Heart left ventricle (tissue), 16 donors: ENCODE measurements at regions not wholly inside any gene's neighbourhood (a gene's known extent, or its start where the extent isn't known, plus 50 kb on each side); places are given as distances from the start of the nearest gene placed in this dataset.
A peak's percentile ranks its signal among the peaks of the same experiment; 100 is the strongest.

ENCODE experiments used
- ATAC-seq, 4 donors: fragments of 200-7000 bp; cut with Tn5 transposase; one replicate each; pipeline ENCODE4 v1.9.1; 2020 to 2022; ENCODE audit warnings: moderate library complexity in 4 of 4, mild to moderate bottlenecking in 3 of 4, moderate number of reproducible peaks in 1 of 4
- DNase-seq, 5 donors: peaks; one replicate each; pipeline ENCODE4 v3.0.0-alpha.2; 2020
- H3K27ac ChIP-seq, 12 donors: fragments of 200-600 bp; sonication (generic) in 4 of 12; one replicate each; pipeline versions ENCODE4 v1.5.0 to v1.8.0; 2016 to 2022; ENCODE audit warnings: mild to moderate bottlenecking in 2 of 12
- H3K27me3 ChIP-seq, 9 donors: fragments of 200-600 bp; sonication (generic) in 2 of 9; one replicate each; pipeline versions ENCODE4 v1.5.1 to v1.8.0; 2016 to 2022; ENCODE audit warnings: mild to moderate bottlenecking in 3 of 9
- H3K36me3 ChIP-seq, 9 donors: fragments of 200-600 bp; sonication (generic) in 2 of 9; one replicate each; pipeline versions ENCODE4 v1.5.0 to v1.8.0; 2018 to 2022; ENCODE audit warnings: mild to moderate bottlenecking in 2 of 9
- H3K4me1 ChIP-seq, 12 donors: fragments of 200-600 bp; sonication (generic) in 4 of 12; one replicate each; pipeline versions ENCODE4 v1.5.0 to v1.8.0; 2016 to 2022; ENCODE audit warnings: mild to moderate bottlenecking in 3 of 12
- H3K4me3 ChIP-seq, 12 donors: fragments of 200-600 bp; sonication (generic) in 4 of 12; one replicate each; pipeline versions ENCODE4 v1.5.0 to v1.8.0; 2017 to 2022; ENCODE audit warnings: mild to moderate bottlenecking in 9 of 12, moderate library complexity in 4 of 12
- H3K9me3 ChIP-seq, 12 donors: fragments of 200-600 bp; sonication (generic) in 4 of 12; one replicate each; pipeline versions ENCODE4 v1.5.0 to v1.8.0; 2016 to 2022; ENCODE audit warnings: mild to moderate bottlenecking in 1 of 12
- CTCF ChIP-seq, 12 donors: fragments of 200-600 bp; sonication (generic) in 4 of 12; IDR thresholded peaks; one replicate each; pipeline versions ENCODE4 v1.5.0 to v1.8.0; 2018 to 2022; ENCODE audit warnings: antibody characterized with exemption in 12 of 12, mild to moderate bottlenecking in 5 of 12
- POLR2A ChIP-seq, 2 donors: fragments of 450-650 bp; IDR thresholded peaks; one replicate each; pipeline ENCODE4 v1.6.1; 2017; ENCODE audit warnings: antibody characterized with exemption in 2 of 2, mild to moderate bottlenecking in 2 of 2, moderate library complexity in 2 of 2
- WGBS, 4 donors: extraction: QIAGEN DNeasy Blood & Tissue Kit in 2 of 4; methylation state at CpG; one replicate each; pipeline versions ENCODE4 v1.1.5 to v1.1.7; 2013 to 2018; 5-methylcytosine and 5-hydroxymethylcytosine counted together
- intact Hi-C, 10 donors: fragments of 100-400 bp; cut with DNase I; formaldehyde crosslinking; loops; one replicate each; pipeline versions ENCODE4 v1.11.1 to v1.14.2; 2022
- donor health status: ischemic (EF 13 %, LVEDD 7.1; RV severe dilation, severe dysfunction).
- donor health status: healthy with polysubstance abuse.
- donor health status: DM: no; HTN: yes; CAD: no.
- donor health status: DM: no; HTN: no; CAD: no.
- donor health status: ischemic (EF 25% LVEDD 6.9; RV normal size, moderate dysfunction).
- donor health status: ischemic (EF 25% LVEDD 5.7; RV mildly dilated, moderate dysfunction).
- donor health status: healthy.
- donor health status: DM: yes; HTN: yes; CAD: no.
- donor health status: ischemic (EF 35%, LVEDD 5.7; RV mildly dilated, moderate dysfunction).
- donor health status: nonischemic (EF 11% LVEDD 7.7; RV severe dilation, severe dysfunction).
- donor health status: DM: yes; HTN: yes; CAD: no.
- donor health status: PGD.
- donor health status: ischemic (EF 29% LVEDD 5.4; RV normal size, mild dysfunction).
- donor health status: nonischemic (EF 23%, LVEDD 6.1; RV moderate dilation, normal function).

- WGBS, 4 donors = 81 to 93% (median 90%) methylated on average over 5 of the region's 5 CpGs
- H3K36me3 ChIP-seq = no peaks in the 10 kb centered on the region
- H3K9me3 ChIP-seq = no peaks in the 10 kb centered on the region
- intact Hi-C loops = no loop called here
- H3K27me3 ChIP-seq = no peaks in the 10 kb centered on the region
- ATAC-seq (no peak), DNase-seq (no peak)
- no peak overlapping the region for H3K4me3 ChIP-seq
- peaks cover 0 to 12% (median 8%) of the 10 kb centered on the region in 12 donors for H3K4me1 ChIP-seq
- TF ChIP-seq POLR2A (IDR thresholded peaks at IDR 0.05) = no peak
- TF ChIP-seq CTCF (IDR thresholded peaks at IDR 0.05) = no peak
- no peak overlapping the region for H3K27ac ChIP-seq
Measured at GRCh38 chr9:86705490-86705889, 241.8 kb downstream of the GAS1 start.

- DNase-seq (no peak), ATAC-seq (no peak)
- Histone ChIP-seq H3K27me3 (no peaks in the 10 kb centered on the region), H3K36me3 (no peaks in the 10 kb centered on the region), H3K4me1 (peaks cover 0 to 20% (median 8%) of the 10 kb centered on the region in 12 donors), H3K27ac (no peak overlapping the region), H3K9me3 (no peaks in the 10 kb centered on the region), H3K4me3 (no peak overlapping the region)
- TF ChIP-seq CTCF (IDR thresholded peaks at IDR 0.05) = no peak
- no peak for TF ChIP-seq POLR2A (IDR thresholded peaks at IDR 0.05)
- intact Hi-C loops = no loop called here
- 65 to 79% (median 75%) methylated on average over 6 of the region's 6 CpGs for WGBS, 4 donors
Measured at GRCh38 chr9:86703346-86703745, 244.0 kb downstream of the GAS1 start.

- peak; percentile 77 to 92 (median 86) for ATAC-seq
- peak overlapping the region in 6 of 12 donors; percentile 32 to 61 (median 48) for H3K27ac ChIP-seq
- intact Hi-C loops = no loop called here
Measured at GRCh38 chr9:86700629-86701028, 246.7 kb downstream of the GAS1 start.

GRCh38 chr9:86697999-86698398 is 249.3 kb downstream of the GAS1 start:
- DNase-seq (no peak), ATAC-seq (no peak)
- no peak overlapping the region for H3K4me3 ChIP-seq
- TF ChIP-seq CTCF (IDR thresholded peaks at IDR 0.05) (no peak), POLR2A (IDR thresholded peaks at IDR 0.05) (no peak)
- H3K36me3 ChIP-seq = no peaks in the 10 kb centered on the region
- H3K9me3 ChIP-seq = no peaks in the 10 kb centered on the region
- H3K27me3 ChIP-seq = no peaks in the 10 kb centered on the region
- intact Hi-C loops = no loop called here
- 82 to 90% (median 84%) methylated on average over 4 of the region's 4 CpGs for WGBS, 4 donors
- peaks cover 0 to 33% (median 14%) of the 10 kb centered on the region in 12 donors for H3K4me1 ChIP-seq
- H3K27ac ChIP-seq = no peak overlapping the region

More at GRCh38 chr9:86700629-86701028, 246.7 kb downstream of the GAS1 start:
- Histone ChIP-seq H3K4me3 (no peak overlapping the region), H3K36me3 (no peaks in the 10 kb centered on the region), H3K9me3 (no peaks in the 10 kb centered on the region), H3K27me3 (no peaks in the 10 kb centered on the region), H3K4me1 (peaks cover 0 to 33% (median 14%) of the 10 kb centered on the region in 12 donors)
- TF ChIP-seq CTCF (IDR thresholded peaks at IDR 0.05) = no peak
- no peak for TF ChIP-seq POLR2A (IDR thresholded peaks at IDR 0.05)
- peak; percentile 56 to 73 (median 69) for DNase-seq
- WGBS, 4 donors = 20 to 28% (median 25%) methylated on average over 8 of the region's 8 CpGs
